Stomach (tissue), 4 donors: ENCODE measurements at regions not wholly inside any gene's neighbourhood (a gene's known extent, or its start where the extent isn't known, plus 50 kb on each side); places are given as distances from the start of the nearest gene placed in this dataset.

ENCODE experiments used
- CTCF ChIP-seq, 7 experiments: fragments of 450-650 bp in 4 of 7; fragments of 200-600 bp in 3 of 7; sonication (generic) in 3 of 7; IDR thresholded peaks; one replicate each; pipeline ENCODE4 v1.5.1; 2016 to 2019; ENCODE audit warnings: antibody characterized with exemption in 7 of 7, control low read depth in 2 of 7, mild to moderate bottlenecking in 1 of 7
- POLR2A ChIP-seq, 4 donors: fragments of 450-650 bp; IDR thresholded peaks; one replicate each; pipeline ENCODE4 v1.6.1; 2016; ENCODE audit warnings: antibody characterized with exemption in 4 of 4, control low read depth in 2 of 4, mild to moderate bottlenecking in 1 of 4, moderate library complexity in 1 of 4

GRCh38 chr6:3929281-3929798, 80.2 kb downstream of the FAM50B start:
- TF ChIP-seq CTCF (IDR thresholded peaks at IDR 0.05), result no peak
- TF ChIP-seq POLR2A (IDR thresholded peaks at IDR 0.05), result no peak
